Hippocampal formation (tissue), 2 donors: ENCODE measurements at regions not wholly inside any gene's neighbourhood (a gene's known extent, or its start where the extent isn't known, plus 50 kb on each side); places are given as distances from the start of the nearest gene placed in this dataset.
"Not testable (repeated sequence)": the region's sequence is repeated elsewhere in the genome, so short reads cannot be mapped to it uniquely, and the experiment has no call there.

Experiments used
- DNase-seq, 2 donors: peaks; one replicate each; lab custom pipeline; 2025; lab: John Stamatoyannopoulos, UW

DNA sequence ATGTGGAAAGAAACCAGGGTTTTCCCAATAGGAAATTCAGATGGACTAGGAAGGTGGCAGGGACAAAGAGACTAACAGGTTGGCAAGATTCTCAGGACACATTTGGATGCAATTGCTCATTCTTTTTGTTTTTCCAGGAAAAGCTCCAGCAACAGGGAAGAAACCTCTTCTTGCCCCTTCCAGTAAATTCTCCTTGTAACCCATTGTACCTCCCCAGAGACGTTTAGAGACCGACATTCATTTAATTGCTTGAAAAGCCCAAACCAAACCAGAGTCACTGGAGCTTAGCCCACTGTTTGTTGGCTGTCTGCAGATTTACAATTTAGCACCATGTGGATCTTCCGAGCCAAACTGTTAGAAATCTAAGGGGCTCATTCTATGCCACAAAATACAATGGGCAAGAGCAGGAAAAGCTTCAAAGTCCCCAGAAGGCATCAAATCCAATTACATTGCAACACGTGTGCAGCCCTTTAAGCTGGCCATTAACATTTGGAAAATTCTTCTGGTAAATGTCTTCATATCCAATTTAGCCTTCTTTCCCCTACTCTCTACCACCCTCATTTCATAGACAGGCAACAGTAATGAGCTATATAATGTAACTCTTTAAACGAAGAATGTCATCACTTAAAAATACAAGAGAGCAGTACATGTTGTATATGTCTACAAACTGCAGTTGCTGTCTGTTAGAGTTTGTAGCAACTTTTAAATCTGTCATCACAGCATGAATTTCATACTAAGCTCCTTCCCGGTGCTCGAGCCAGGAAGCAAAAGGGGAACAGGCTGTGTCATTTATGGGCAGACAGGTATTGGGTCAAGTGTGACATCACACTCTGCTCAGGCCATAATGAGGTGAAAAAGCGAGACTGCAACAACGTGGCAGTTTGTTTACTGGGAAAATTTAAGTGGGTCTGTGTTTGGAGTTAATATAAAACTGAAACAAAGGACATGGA is 235.6 kb upstream of the HNRNPA3 start:
- DNase-seq = peak; percentile 6 to 23

DNA sequence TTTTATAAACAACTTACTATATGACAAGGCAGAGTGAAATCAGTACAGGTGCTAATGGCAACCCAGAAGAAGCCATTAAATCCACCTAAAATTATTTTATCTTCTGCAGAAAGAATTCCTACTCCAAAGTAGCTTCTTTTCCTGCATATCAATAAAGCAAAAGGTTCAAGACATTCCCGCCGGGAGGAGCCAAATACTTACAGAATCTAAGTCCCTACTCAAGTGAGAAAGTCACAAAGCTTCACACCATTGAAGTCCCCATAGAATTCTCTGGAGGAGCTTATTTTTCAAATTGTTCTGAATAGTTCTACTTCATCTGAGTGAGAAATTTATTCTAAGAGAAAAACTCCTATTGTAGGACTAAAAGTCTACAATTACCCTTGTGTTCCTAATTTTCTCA is 233.7 kb upstream of the HNRNPA3 start:
- no peak for DNase-seq

DNA sequence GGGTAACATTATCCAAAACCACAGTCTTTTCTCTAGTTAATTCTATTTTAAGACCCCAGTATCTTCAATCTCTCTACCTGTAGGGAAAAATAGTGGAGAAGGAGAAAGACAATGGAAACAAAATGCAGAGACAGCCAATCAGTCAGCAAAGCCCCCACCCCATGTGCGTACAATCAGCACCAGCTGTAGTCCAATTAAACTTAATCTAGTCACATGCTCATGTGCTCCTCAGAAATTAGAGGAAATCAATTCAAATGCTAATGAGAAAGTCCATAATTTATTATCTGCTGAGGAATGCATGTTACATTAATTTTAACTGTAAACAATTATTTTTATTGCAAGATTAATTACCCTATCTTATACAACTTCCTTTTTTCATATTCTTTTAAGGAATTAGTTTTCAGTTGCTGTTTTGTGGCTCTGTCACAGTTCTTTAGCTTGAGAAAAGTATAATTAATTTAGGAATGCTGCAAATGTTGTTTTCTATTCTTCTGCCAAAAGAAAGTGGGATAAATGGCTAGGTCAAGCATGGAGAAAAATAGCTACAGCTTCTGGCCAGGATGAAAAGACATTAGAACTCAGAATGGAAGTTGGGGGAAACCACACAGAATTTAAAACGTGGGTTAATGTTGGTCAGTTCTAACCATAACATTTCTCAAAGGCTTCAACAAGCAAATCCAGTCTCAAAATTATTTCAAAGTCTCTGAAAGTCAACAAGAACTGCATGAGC is 232.4 kb upstream of the HNRNPA3 start:
- DNase-seq = no peak

DNA sequence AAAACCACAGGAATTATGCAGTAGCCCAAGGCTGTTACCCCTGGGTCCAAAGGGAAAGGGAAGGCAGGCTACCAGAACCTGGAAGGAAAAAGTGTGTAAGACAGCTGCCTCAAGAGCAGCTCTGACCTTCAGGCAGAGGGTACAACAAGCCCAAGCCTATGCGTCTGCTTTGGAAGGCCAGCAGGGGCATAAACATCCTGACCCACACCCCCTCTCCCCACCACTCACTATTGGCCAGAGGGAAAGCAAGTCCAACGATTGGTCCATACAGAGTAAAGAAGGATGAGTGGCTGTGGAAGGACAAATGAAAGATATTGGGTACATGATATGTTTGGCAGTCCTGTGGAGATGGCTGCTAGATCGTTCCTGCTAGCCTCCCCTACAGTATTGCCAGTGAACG is 227.6 kb upstream of the HNRNPA3 start:
- DNase-seq = no peak

DNA sequence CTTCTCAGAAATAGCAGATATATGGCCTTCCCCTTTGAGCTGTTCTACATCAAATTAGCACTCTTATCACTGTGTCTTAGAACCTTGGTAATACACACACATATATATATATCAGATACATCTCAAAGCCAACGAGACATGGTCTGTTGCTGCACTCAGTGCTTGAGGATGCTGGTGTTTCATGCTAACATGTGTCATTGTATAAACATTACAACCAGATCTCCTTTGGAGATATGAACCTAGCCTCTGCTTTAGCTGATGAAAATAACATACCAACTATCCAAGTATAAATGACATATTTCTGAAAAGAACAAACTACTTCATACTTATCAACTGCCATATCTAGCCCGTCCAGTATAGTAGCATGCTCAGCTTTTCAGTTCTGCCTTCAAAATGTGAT is 226.7 kb upstream of the HNRNPA3 start:
- DNase-seq = no peak

DNA sequence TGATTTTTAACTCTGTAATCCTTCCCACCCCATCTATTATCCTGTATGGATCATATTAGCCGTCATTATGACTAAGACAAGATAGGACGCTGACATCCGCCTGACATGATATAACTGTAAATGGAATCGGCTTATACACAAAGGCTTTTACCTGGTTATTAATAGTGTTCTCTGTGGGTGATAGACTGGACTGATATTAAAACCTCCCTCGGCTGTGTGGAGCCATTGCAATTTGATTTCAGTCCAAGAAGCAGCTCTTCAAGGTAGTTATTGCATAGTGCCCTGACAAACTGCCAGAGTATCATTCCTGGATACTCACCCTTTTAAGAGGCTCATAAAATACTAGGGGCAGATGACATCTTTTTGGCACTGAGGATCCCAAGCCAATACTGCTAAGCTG is 226.1 kb upstream of the HNRNPA3 start:
- DNase-seq = no peak

DNA sequence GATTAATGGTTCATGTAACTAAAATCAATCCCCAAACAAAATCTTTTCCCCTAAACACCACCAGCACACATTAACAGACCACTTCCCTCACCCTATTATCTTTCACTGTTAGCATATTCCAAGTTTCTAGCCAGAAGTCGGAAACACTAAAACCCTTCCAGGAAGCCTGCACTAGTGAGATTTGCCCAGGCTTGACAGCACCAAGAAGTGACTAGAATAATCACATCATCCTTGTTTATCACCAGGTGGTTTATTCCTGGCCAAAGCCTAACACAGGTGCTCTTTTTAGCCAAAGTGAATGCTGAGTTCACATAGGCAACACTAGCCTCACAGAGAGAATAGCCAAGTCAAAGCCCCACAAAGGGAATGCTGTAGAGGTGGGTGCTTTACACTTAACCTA is 221.2 kb upstream of the HNRNPA3 start:
- DNase-seq = no peak

DNA sequence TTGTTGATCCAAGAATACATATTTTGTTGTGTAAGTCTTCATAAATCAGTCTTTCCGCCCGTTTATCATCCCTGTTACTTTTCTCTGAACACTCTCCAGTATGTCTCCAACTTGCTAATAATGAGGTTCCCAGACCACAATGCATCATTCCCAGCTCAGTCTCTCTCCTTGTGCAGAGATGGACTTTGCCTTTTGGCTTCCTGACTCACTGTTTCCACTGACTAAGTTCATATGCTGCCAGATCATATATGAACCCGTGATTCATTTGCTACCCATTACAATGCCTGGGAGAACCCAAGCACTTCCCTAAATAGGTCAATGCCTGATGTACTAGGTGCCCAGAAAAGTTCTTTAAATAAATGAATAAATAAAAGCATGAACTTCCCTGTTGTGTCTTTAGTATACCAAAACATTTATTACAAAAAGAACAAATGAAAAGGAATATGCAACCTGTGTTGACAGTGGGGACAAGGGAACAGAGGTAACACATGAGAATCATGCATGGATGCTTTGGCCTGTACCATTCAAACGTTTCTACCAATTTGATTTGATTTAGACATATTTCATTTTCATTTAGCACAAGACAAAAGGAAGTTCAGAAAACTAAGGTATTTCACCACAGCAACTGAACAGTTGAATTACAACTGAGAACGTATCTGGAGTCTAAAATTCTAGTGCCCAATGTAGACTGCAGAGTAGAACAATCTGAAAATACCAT is 215.4 kb upstream of the HNRNPA3 start:
- DNase-seq = no peak

DNA sequence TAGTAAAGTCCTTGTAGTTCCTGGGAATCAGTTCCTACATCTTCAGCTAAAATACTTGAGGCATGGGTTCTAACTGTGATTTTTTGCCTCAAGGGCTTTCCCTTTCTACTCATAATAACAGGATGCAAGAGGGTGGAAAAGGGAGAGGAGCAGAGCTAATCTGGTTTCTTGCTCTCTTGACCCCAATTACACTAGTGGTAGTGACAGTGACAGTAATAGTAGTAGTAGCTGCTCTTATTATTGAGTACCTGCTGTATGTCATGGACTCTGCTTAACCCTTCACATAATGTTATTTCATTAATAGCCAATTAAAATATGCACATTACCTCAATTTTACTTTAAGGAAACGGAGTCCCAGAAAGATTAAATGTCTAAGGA is 214.8 kb upstream of the HNRNPA3 start:
- no peak for DNase-seq

DNA sequence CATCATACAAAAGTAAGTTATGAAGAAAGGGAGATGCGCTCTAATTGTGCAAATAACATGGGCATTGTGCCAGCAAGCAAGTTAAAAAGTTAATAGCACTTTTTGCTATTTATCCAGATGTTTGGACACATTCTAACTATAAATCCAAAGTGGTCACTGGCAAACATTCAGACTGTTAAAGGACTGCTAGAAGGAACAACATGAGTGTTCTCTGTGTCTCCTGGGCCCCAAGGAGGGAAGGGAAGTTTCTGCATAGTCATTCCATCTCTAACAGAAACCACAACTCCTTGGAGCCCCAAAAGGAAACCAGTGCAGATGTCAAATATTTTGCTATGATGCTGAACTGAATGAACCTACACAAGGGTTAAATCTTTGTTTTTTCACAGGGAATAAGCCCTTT is 213.3 kb upstream of the HNRNPA3 start:
- no peak for DNase-seq

DNA sequence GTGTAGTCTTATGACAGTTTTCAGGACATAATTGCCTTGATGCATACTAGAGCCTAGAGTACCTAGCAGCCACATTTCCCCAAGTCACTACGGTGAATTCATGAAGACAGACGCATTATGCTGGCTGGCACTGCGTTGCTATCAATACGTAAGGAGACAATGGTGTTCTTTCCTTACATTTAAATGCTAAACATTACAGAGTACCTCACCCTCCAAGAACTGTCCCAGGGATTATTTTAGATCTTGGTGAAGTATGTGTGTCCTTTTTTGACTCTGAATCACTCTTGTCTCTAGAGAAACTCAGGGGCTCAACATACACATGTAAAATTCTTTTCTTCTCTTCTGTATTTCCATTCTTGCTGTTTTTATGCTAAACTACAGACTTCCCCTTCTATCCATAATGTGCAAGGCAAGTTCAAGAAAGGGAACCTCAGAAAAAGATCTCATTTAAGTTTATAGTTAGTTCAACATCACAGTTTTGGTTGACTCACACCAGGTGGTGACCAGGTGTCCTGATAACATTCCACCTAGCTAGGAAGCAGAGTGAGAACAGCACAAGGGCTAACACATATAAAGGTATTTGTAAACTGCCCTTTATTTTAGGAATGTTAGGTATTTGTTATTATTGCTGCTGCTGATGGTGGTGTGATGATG is 212.4 kb upstream of the HNRNPA3 start:
- no peak for DNase-seq

DNA sequence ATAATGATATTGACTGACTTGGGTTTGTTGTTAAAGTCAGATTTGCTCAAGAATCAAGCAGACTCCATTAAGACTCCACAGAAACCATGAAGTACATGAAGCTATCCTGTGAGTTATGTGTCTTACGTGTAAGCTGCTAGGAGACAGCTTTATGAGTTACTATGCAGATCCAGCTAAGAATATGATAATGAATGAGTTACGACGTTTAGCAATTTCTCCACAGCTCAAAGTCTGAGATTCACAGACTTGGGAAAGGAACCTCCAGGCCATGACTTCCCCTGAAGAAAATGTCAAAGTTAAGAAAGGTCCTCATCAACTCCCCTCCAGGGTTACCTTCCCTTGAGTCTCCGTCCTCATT is 211.9 kb upstream of the HNRNPA3 start:
- DNase-seq = no peak

DNA sequence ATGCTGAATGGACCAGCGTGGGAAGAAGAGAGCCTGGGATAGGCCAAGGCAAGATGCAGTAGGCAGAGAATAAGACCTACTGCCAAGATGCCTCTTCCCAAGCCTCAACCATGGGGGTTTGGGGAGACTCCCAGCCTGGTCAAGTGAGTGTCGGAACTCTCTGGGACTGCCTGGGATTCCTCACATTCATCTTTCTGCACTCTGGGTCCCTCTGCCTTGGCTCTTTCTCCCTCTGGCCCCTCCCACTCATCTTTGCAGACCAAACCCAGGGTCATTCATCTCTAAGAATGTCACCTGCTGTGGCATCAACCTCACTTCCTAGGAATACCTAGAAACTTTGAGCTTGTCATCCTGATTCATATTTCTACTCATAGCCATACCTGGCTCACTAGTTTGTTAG is 211.3 kb upstream of the HNRNPA3 start:
- DNase-seq = no peak

DNA sequence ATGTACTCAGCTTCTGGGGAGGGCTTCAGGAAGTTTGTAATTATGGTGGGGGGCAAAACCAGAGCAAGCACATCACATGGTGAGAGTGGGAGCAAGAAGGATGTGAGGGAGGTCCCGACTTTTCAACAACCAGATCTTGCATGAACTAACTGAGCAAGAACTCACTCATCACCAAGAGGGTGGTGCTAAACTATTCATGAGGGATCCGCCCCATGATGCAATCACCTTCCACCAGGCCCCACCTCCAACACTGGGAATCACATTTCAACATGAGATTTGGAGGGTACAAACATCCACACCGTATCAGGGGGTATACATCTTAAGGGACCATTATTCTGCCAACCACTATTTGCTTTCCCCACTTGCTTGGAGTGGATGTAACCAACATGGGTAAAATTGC is 209.6 kb upstream of the HNRNPA3 start:
- DNase-seq = no peak

DNA sequence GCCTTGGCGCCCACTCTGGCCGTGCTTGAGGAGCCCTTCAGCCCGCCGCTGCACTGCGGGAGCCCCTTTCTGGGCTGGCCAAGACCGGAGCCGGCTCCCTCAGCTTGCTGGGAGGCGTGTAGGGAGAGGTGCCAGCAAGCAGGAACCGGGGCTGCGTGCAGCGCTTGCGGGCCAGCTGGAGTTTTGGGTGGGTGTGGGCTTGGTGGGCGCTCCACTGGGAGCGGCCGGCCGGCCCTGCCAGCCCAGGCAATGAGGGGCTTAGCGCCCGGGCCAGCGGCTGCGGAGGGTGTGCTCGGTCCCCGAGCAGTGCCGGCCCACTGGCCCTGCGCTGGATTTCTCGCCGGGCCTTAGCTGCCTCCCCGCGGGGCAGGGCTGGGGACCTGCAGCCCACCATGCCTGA is 204.9 kb upstream of the HNRNPA3 start:
- not testable (repeated sequence) for DNase-seq

DNA sequence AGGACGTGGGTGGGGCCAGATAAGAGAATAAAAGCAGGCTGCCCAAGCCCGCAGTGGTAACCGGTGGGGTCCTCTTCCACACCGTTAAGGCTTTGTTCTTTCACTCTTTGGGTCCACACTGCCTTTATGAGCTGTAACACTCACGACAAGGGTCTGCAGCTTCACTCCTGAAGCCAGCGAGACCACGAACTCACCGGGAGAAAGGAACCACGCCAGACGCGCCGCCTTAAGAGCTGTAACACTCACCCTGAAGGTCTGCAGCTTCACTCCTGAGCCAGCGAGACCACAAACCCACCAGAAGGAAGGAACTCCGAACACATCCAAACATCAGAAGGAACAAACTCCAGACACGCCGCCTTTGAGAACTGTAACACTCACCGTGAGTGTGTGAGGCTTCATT is 203.9 kb upstream of the HNRNPA3 start:
- DNase-seq = not testable (repeated sequence)

DNA sequence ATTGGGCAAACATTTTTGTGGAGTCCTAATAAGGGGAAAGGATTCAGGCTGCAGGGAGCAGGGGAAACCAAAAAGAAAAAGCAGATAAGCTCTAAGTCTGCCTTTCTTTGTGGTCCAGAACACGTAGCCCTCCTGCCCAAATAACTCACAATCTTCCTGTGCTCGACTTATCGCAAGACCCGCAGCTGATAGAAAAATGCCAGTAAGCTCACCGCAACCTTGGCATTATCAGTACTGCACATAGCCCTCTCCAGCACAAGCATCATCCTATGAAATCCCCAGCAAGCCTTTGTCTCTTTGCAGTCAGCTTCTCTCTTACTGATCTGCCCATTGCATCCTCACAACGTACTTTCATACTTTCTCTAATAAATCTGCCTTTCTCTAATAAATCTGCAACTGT is 202.4 kb upstream of the HNRNPA3 start:
- DNase-seq = no peak

DNA sequence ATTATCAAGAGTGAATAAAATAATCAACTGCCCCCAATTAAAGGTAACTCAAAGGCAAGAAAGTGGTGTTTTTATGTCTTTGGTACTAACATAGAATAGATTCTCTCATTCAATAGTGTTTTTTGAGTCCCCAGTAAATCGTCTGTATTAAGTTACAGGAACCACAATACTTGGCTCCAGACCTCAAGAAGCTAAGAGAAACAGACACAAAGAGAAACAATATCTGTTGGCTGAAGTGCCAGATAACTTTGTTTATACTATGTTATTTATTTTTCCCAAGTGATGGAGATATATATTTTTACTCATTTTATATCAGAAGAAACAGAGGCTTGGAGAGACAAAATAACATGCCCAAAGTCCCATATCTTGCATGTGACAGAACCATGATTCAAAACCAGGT is 201.7 kb upstream of the HNRNPA3 start:
- no peak for DNase-seq

DNA sequence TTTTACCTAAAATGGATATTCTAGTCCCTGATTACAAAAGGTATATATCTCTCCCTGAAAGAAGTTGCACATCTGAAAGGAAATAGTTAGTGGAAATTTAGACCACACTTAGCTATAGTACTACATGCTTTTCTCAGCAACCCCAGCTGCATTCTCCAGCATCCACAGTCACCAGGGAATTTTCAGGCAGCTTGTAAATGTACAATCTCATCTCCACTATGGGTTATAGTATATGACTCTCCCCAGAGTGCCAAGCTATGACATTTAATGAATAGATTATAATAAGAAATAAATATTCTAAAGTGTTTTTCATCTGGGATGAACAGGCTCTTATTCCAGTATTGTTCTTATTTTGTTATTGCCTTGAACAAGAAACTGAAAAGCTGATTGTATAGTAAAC is 197.6 kb upstream of the HNRNPA3 start:
- DNase-seq = no peak

DNA sequence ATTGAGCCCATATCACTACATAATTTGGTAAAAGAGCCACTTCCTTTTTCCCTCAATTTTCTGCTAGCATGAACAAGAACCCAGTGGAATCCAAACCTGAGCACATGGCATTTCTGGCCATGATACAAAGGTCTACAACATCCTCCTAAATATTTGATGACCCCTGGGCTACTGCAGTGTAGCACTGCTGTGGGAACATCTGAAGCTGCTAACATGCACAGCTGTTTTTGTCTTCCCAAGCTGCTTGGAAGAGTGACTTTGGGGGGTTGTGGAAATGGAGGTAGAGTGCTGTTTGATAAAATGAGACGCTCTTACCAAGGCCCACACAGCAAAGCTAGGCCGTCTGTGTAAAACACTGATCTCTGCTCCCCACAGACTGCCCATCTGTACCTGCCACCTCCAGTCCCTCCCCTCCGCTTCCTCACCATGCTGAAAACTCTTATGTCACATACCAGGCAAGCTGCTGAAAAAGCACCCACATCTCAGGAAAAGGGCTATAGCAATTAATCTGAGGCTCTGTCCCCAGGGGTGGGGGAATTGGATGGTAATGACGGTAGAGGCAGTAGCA is 197.2 kb upstream of the HNRNPA3 start:
- DNase-seq = no peak

DNA sequence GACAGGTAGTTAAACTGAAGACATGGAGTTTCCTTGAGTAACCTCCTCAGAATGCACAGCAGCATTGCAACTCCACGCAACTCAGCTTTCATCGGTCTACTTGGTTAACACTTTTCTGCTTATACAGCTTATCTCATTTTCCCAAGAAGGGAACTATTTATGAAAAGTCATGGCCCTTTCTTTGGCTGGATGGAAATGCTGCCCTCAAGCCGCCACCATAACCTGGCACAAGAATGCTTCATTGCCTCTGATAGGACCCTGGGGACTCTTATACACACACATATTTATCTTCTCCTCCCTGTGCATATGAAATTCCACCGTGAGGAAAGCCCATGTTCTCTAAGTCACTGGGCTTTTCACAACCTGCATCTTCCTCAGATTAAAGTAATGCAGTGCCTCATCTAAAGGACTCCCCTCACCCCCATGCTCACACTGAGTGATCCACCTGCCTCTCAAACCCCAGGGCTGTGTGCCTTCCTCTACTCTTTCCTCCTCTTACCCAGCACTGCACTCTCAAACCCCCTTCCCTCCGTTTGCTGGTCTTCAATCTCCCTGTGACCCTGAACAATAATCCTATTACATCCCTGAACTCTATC is 192.0 kb upstream of the HNRNPA3 start:
- DNase-seq = no peak
